DMS114 treated with DMSO at 0.1 percent for 48 hours (cell line): ENCODE measurements at regions not wholly inside any gene's neighbourhood (a gene's known extent, or its start where the extent isn't known, plus 50 kb on each side); places are given as distances from the start of the nearest gene placed in this dataset.
"Not testable (repeated sequence)": the region's sequence is repeated elsewhere in the genome, so short reads cannot be mapped to it uniquely, and the experiment has no call there.

ENCODE experiments used
- DNase-seq: peaks from one replicate; lab custom pipeline; 2025; ENCODE audit not compliant: unreplicated experiment; lab: John Stamatoyannopoulos, UW

- DNase-seq, result peak; percentile 22
These were observed 416.5 kb upstream of the ZEB2 start for GRCh38 chr2:144936442-144936841.

DNA sequence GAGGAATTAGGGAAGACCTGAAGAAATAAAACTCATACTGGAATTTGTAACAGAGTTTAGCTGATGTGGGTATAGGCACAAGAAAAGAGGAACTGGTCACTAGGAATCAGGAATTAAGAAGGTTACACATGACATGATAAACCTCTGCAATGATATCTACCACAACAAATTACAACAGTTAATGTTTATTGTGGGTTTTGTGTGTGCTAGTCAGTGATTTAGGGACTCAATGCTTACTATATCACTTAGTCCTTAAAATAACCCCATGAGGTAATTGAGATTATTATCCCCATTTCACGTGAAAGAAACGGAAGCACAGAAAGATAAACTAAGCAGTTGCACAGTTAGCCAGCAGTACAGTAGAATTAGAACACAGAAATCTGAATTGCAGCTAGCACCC, 415.8 kb upstream of the ZEB2 start:
- no peak for DNase-seq

DNA sequence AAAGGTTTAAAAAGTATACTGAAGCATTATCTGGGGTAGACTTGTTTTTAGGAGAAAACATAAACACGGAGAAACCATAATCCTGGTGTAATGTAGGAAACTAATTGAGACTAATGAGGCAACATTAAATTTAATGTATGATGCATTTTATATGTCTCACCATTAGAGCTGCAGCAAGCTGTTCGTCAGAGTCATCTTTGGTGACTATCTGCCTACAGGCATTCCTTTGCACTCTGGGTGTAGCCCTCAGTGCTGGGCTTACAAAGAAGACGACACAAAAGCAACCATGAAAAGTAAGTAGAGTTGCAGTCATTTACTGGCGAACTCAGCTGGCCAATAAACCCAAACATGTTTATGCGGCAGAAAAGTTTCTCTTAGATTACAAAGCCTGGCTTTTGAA, 415.3 kb upstream of the ZEB2 start:
- DNase-seq, result no peak

- no peak for DNase-seq
These were observed 412.0 kb upstream of the ZEB2 start for GRCh38 chr2:144931960-144932359.

GRCh38 chr2:144931480-144931879, 411.6 kb upstream of the ZEB2 start:
- no peak for DNase-seq

- no peak for DNase-seq
These were observed 407.5 kb upstream of the ZEB2 start for GRCh38 chr2:144927429-144927828.

GRCh38 chr2:144925886-144926285, 406.0 kb upstream of the ZEB2 start:
- DNase-seq, result no peak

DNA sequence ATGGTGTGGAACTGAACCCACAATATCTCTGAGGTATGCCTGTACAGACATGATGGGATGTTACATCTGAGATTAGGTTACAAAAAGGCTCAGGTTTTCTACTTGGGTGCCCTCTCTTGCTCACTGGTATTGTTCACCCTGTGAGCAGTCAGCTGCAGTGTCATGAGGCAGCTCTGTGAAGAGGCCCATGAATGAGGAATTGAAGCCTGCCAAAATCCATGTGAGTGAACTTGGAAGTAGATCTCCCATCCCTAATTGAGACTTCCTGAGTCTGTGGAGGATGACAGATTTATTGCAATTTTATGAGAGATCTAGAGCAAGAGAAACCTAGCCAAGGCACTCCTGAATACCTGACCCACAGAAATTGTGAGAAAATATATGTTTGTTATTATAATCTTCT, 404.9 kb upstream of the ZEB2 start:
- no peak for DNase-seq

DNA sequence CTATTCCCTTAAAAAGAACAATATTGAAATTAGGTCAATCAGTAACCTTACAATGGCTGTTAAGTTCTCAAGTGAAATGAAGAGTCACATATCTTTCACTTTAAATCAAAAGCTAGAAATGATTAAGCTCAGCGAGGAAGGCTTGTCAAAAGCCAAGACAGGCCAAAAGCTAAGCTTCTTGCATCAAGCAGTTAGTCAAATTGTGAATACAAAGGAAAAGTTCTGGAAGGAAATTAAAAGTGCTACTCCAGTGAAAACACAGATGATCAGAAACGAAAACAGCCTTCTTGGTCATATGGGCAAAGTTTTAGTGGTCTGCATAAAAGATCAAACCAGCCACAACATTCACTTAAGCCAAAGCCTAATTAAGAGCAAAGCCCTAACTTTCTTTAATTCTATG, 402.6 kb upstream of the ZEB2 start:
- no peak for DNase-seq

DNA sequence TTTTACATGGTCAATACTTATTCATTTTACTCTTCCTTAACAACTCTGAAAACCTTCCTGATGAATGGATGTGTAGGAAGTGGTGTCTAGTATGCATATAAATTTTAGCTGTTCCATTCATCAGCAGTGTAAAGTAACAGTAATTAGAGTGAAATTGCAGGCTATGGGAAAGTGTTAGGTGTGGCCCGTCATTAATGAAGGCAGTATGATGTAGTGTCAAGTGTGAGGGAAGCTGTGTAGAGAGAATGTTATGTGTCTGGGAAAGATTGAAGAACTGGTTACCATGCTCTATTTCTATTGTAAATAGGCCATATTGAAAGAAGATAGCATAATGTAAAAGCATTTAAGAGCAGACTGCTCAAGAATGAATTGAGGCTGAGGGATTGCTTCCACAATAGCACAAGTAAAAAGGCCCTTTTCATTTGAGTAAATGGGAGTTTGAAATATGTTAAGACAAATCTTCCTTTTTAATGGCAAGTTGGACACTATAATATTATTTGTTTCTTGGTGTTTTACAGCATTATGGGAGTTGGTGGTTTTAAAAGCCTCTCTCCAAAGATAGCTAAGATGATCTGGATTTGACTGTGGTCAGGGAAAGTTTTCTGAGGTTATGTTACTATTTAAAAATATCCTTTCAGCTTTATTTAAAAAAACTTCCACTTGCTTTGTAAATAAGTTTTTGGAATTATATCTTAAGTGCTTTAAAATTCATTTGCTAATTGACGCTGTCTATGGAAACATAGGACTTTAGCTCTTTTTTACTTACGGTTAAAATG, 401.0 kb upstream of the ZEB2 start:
- DNase-seq, result no peak

- DNase-seq, result no peak
These were observed 394.9 kb upstream of the ZEB2 start for GRCh38 chr2:144914622-144915318.

DNA sequence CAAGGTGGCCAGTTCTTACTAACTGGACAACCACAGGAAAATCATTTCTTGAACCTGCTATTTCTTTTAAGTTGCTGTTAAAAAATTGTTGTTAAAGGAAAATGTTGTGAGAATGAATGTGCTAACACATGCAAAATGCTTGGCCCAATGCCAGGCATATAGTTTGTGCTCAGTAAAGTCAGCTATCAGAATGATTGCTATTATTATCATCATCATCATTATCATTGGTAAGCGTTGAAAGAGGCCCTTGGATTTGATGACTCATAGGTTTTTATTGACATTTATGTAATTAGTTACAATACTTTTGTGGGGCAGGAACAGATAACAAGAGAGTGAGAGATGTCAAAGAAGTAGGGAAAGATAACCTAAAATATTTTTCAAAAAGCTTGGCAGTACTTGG, 394.2 kb upstream of the ZEB2 start:
- DNase-seq, result no peak

GRCh38 chr2:144912206-144912605, 392.3 kb upstream of the ZEB2 start:
- no peak for DNase-seq

- DNase-seq, result no peak
These were observed 386.0 kb upstream of the ZEB2 start for GRCh38 chr2:144905956-144906355.

DNA sequence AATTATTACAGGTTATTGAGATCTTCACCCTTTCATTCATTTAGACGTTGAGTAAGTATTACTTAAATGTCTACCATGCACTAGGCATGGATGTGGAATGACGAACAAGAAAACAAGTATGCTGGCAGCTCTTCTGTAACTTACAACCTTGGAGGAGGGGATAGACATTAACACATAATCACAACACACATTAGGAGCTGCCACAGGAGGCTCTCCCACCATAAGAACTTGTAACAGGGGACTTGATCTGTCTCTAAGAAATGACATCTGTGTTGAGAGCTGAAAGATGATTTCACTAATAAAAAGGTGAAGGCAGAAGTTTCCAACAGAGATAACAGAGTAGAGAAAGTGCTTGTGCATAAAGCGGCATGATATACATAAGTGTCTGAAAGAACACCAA, 384.7 kb upstream of the ZEB2 start:
- no peak for DNase-seq

DNA sequence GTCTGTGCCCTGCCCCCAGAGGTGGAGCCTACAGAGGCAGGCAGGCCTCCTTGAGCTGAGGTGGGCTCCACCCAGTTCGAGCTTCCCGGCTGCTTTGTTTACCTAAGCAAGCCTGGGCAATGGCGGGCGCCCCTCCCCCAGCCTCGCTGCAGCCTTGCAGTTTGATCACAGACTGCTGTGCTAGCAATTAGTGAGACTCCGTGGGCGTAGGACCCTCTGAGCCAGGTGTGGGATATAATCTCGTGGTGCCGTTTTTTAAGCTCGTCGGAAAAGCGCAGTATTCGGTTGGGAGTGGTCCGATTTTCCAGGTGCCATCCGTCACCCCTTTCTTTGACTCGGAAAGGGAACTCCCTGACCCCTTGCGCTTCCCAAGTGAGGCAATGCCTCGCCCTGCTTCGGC, 383.1 kb upstream of the ZEB2 start:
- not testable (repeated sequence) for DNase-seq

DNA sequence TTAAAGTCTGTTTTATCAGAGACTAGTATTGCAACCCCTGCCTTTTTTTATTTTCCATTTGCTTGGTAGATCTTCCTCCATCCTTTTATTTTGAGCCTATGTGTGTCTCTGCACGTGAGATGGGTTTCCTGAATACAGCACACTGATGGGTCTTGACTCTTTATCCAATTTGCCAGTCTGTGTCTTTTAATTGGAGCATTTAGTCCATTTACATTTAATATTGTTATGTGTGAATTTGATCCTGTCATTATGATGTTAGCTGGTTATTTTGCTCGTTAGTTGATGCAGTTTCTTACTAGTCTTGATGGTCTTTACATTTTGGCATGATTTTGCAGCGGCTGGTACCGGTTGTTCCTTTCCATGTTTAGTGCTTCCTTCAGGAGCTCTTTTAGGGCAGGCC, 381.5 kb upstream of the ZEB2 start:
- not testable (repeated sequence) for DNase-seq

- DNase-seq, result no peak
These were observed 376.4 kb upstream of the ZEB2 start for GRCh38 chr2:144896341-144896740.

GRCh38 chr2:144894612-144895599, 375.0 kb upstream of the ZEB2 start:
- no peak for DNase-seq

- no peak for DNase-seq
These were observed 373.5 kb upstream of the ZEB2 start for GRCh38 chr2:144893464-144893863.

- no peak for DNase-seq
These were observed 370.9 kb upstream of the ZEB2 start for GRCh38 chr2:144890828-144891227.

- no peak for DNase-seq
These were observed 369.4 kb upstream of the ZEB2 start for GRCh38 chr2:144889348-144889747.
